ENCODE measurements at regions not wholly inside any gene's neighbourhood (a gene's known extent, or its start where the extent isn't known, plus 50 kb on each side); places are given as distances from the start of the nearest gene placed in this dataset.

DNA sequence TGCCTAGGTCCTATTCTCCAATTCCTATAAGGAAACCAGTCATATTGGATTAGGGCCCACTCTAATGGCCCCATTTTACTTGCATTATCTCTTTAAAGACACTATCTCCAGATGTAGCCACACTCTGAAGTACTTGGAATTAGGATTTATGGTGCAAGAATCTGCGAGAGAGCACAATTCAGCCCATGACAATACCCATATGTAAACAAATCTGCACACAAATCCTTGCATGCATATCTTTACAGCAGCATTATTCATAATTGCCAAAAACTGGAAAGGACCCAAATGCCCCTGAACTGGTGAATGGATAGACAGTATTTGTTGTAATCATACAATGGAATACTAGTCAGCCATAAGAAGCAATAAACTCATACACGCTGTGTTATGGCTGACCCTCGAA is 229.8 kb upstream of the ADAMTS5 start:
- TF ChIP-seq, protein P1, sequence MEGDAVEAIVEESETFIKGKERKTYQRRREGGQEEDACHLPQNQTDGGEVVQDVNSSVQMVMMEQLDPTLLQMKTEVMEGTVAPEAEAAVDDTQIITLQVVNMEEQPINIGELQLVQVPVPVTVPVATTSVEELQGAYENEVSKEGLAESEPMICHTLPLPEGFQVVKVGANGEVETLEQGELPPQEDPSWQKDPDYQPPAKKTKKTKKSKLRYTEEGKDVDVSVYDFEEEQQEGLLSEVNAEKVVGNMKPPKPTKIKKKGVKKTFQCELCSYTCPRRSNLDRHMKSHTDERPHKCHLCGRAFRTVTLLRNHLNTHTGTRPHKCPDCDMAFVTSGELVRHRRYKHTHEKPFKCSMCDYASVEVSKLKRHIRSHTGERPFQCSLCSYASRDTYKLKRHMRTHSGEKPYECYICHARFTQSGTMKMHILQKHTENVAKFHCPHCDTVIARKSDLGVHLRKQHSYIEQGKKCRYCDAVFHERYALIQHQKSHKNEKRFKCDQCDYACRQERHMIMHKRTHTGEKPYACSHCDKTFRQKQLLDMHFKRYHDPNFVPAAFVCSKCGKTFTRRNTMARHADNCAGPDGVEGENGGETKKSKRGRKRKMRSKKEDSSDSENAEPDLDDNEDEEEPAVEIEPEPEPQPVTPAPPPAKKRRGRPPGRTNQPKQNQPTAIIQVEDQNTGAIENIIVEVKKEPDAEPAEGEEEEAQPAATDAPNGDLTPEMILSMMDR (IDR thresholded peaks at IDR 0.05; ENCODE audit: insufficient read depth, low read length, poor library complexity, severe bottlenecking), result no peak
- no peak for TF ChIP-seq EZH2phosphoT487 (conservative IDR thresholded peaks at IDR 0.05; ENCODE audit: low read length)
